GM10266 (cell line): ENCODE measurements at regions not wholly inside any gene's neighbourhood (a gene's known extent, or its start where the extent isn't known, plus 50 kb on each side); places are given as distances from the start of the nearest gene placed in this dataset.

Source experiments
- DNase-seq: peaks from one replicate; pipeline ENCODE4 v3.0.0; 2012; ENCODE audit errors: extremely low spot score
- TF ChIP-seq, protein P1 (sequence below): IDR thresholded peaks from 2 replicates; pipeline ENCODE4 v1.5.1; 2012; ENCODE audit warnings: mild to moderate bottlenecking, low read depth; ENCODE audit not compliant: control insufficient read depth, insufficient read depth; ENCODE audit errors: missing control alignments

DNA sequence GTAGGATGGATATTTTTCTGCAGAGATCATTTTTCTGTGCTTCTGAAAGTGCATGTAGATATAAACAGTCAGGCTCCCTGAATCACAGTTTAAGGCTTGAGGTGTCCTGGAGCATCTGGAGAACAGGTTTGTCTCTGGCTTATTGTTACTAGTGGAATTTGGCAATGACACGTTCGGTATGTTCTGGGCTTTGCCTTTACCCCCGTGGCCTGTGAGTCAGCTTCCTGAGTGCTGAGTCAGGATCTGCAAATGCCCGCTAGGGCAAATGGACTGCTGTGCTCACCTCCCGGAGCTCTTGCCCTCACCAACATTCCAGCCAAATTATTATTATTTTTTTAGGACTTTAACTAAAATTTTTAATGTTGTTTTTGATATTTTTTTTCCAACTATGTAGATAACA is 192.5 kb upstream of the PRSS1 start:
- no peak for DNase-seq
- TF ChIP-seq, protein P1, sequence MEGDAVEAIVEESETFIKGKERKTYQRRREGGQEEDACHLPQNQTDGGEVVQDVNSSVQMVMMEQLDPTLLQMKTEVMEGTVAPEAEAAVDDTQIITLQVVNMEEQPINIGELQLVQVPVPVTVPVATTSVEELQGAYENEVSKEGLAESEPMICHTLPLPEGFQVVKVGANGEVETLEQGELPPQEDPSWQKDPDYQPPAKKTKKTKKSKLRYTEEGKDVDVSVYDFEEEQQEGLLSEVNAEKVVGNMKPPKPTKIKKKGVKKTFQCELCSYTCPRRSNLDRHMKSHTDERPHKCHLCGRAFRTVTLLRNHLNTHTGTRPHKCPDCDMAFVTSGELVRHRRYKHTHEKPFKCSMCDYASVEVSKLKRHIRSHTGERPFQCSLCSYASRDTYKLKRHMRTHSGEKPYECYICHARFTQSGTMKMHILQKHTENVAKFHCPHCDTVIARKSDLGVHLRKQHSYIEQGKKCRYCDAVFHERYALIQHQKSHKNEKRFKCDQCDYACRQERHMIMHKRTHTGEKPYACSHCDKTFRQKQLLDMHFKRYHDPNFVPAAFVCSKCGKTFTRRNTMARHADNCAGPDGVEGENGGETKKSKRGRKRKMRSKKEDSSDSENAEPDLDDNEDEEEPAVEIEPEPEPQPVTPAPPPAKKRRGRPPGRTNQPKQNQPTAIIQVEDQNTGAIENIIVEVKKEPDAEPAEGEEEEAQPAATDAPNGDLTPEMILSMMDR: no peak

DNA sequence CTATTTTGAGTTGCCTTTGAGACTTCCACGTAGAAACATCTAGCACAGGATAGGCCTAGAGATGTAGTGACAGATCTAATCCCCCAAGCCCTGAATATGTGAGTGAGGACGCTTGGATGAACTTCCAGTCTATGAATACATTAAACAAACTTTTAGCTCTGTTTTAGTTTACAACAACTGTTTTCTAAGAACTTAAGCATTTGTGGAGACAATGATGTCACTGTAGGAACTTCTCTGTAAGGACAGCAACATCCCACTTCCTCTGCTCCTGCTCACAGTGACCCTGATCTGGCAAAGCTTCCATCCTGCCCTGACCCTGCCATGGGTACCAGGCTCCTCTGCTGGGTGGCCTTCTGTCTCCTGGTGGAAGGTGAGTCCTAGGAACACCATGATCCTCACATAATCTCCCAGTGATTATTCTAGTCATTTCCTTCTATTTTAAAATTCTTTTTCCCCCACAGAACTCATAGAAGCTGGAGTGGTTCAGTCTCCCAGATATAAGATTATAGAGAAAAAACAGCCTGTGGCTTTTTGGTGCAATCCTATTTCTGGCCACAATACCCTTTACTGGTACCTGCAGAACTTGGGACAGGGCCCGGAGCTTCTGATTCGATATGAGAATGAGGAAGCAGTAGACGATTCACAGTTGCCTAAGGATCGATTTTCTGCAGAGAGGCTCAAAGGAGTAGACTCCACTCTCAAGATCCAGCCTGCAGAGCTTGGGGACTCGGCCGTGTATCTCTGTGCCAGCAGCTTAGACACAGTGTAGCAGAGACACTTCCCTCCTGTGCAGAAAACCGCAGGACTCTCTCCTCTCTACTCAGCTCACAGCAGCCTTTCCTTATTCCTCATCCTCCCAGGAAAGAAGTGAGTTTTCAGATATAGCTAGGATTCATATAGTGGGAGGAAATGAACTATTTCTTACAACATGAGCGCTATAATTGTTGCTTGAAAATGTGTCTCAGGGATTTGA is 194.4 kb upstream of the PRSS1 start:
- TF ChIP-seq, protein P1: no peak
- no peak for DNase-seq

DNA sequence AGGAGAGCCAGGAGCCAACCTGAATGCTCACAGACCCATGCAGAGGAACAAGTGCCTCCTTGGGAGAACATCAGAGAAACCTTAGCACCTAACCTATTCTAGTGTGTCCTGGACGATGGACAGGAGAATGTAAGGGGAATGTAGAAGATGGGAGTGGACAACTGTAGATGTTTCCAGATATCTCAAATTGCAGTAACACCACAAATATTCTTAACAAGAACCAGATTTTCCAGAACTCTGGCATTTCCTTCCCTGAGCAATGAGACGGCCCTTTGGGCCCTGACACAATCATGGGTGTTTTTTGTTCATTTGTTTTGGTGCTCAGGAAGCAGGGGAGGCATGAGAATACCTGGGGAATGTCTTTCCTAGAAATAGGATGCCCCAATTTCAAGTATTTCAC is 196.1 kb upstream of the PRSS1 start:
- no peak for DNase-seq
- TF ChIP-seq, protein P1: no peak

DNA sequence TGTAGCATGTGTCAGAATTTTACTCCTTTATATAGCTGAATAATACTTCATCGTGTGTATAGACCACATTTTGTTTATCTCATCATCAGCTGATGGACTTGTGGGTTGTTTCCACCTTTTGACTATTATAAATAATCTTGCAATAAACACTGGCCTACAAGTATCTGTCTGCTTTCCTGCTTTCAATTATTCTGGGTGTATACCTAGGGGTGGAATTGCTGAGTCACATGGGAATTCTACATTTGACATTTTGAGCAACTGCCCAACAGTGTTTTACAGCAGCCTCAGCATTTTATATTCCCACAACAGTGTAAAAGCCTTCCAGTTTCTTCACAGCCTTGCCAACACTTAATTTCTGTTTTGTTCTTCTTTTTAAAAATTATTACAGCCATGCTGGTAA is 200.3 kb upstream of the PRSS1 start:
- TF ChIP-seq, protein P1: no peak
- DNase-seq: no peak

DNA sequence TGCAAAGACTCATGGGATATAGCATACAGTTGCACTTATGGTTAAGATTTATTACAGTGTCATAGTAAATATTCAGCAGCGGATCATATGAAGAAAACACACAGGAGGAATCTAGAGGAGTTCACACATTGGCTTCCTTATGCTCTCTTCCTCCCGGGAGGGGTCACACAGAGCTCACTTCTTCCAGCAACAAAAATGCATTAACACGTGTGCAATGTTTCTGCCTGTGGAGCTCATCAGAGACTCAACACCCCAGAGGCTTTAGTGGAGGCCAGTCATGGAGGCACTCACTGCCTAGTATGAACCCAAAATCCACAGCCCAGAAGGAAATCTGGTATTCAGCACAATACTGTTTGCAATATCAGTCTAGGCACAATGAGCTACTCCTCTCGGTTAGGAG is 202.8 kb upstream of the PRSS1 start:
- TF ChIP-seq, protein P1: no peak
- DNase-seq: no peak

DNA sequence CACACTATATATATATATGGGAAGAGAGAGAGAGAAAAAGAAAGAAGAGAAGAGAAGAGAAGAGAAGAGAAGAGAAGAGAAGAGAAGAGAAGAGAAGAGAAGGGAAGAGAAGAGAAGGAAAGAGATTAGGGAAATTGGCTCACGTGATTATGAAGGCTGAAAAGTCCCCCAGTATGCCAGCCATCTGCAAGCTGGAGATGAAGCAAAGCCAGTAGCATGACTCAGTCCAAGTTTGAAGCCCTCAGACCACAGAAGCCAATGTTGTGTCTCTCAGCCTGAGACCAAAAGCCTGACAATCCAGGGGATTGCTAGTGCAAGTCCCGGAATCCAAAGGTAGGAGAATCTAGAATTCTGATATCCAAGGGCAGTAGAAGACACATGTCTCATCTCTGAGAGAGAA is 206.3 kb upstream of the PRSS1 start:
- TF ChIP-seq, protein P1: no peak
- no peak for DNase-seq

DNA sequence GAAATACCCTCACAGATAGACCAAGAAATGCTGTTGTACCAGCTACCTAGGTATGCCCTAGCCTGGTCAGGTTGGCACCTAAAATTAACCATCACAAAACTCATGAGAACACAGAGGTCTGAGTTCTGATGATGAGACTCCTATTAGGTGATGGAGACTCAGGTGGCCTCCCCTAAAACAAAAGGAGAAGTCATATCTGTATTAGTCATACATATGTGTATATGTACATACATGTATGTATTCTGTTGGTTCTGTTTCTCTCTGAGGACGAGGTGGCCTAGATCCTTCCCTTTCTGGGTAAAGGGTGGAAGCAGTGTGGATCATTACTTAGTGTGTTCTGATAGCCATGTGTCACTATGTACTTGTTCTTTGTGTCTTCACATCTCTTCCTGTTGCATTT is 207.2 kb upstream of the PRSS1 start:
- DNase-seq: no peak
- TF ChIP-seq, protein P1: no peak
